ENCODE measurements at regions not wholly inside any gene's neighbourhood (a gene's known extent, or its start where the extent isn't known, plus 50 kb on each side); places are given as distances from the start of the nearest gene placed in this dataset.

DNA sequence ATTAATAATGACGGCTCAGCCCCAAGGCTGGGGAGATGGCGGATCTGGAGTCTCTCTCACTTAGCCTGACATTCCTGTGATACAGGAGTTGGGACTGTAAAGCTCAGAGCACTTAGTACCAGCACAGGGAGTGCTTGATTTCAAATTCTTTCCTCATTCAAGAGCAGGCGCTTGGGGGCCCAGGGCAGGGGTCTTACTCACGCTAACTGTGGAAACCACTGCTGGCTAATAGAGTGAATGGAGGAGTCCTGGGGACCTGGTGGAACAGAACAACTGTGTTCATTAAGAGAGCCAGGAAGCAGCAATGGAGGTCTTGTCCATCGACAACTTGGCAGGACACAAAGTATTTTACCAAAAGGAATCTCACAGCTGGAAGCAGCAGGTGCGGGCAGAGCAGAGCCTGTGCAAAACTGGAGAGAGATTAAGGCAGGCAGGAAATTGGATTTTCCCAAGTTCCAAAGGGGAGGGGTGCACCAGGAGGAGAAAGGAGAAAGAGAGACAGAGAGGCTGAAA is 358.9 kb downstream of the TNS1 start:
- Histone ChIP-seq H3K27me3 (ENCODE audit: insufficient read depth) (no peaks in the 10 kb centered on the region), H3F3A (replicated peaks; ENCODE audit: insufficient read depth) (no peaks in the 10 kb centered on the region), H3K4me2 (no peak overlapping the region), H3K9me3 (no peaks in the 10 kb centered on the region), H4K20me1 (ENCODE audit: insufficient read depth) (no peaks in the 10 kb centered on the region), H2AFZ (ENCODE audit: low read depth) (no peak overlapping the region), H3K4me1 (ENCODE audit: control insufficient read depth in 1 of 2, insufficient read depth in 2 of 2, low read depth in 1 of 2, low read length in 1 of 2) (peaks cover 5 to 10% of the 10 kb centered on the region in 2 experiments; a peak in 2 of 4 replicates), H3K4me3 (ENCODE audit: low read depth in 2 of 2, low read length in 1 of 2) (no peak overlapping the region), H3K36me3 (replicated peaks in 1 of 2; ENCODE audit: control insufficient read depth in 1 of 2, insufficient read depth in 2 of 2, low read length in 1 of 2) (no peaks in the 10 kb centered on the region), H3K79me2 (ENCODE audit: insufficient read depth) (no peaks in the 10 kb centered on the region), H3K27ac (ENCODE audit: low read depth in 2 of 2, low read length in 1 of 2) (no peak overlapping the region), H3K9ac (no peak overlapping the region), H3K9me2 (no peaks in the 10 kb centered on the region)
- WGBS (ENCODE audit: low lambda C conversion rate) = 71% methylated on average over 6 of the region's 6 CpGs
- ChIA-PET POLR2A (no interaction called here), CTCF (interaction anchor here (1.2 to 3.3 kb wide), 2 partner anchors 69 to 1127 kb away, joined by 3 to 9 read pairs; no protein-coding TSS in a partner anchor)
- TF ChIP-seq, protein P1, sequence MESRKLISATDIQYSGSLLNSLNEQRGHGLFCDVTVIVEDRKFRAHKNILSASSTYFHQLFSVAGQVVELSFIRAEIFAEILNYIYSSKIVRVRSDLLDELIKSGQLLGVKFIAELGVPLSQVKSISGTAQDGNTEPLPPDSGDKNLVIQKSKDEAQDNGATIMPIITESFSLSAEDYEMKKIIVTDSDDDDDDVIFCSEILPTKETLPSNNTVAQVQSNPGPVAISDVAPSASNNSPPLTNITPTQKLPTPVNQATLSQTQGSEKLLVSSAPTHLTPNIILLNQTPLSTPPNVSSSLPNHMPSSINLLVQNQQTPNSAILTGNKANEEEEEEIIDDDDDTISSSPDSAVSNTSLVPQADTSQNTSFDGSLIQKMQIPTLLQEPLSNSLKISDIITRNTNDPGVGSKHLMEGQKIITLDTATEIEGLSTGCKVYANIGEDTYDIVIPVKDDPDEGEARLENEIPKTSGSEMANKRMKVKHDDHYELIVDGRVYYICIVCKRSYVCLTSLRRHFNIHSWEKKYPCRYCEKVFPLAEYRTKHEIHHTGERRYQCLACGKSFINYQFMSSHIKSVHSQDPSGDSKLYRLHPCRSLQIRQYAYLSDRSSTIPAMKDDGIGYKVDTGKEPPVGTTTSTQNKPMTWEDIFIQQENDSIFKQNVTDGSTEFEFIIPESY (IDR thresholded peaks at IDR 0.05; ENCODE audit: borderline replicate concordance, low read depth) = no peak
- TF ChIP-seq PBX3 (IDR thresholded peaks at IDR 0.05) (no peak), MXI1 (IDR thresholded peaks at IDR 0.05; ENCODE audit: low read depth, low read length) (no peak), POLR2AphosphoS5 (IDR thresholded peaks at IDR 0.05; ENCODE audit: low read depth, low read length) (no peak), GABPA (IDR thresholded peaks at IDR 0.05; ENCODE audit: low read depth) (no peak), RXRA (IDR thresholded peaks at IDR 0.05; ENCODE audit: borderline replicate concordance, low read depth) (no peak), SIN3A (IDR thresholded peaks at IDR 0.05; ENCODE audit: borderline replicate concordance, low read depth, low read length) (no peak), FOXM1 (IDR thresholded peaks at IDR 0.05; ENCODE audit: low read depth) (no peak), JUND (IDR thresholded peaks at IDR 0.05) (no peak), SMC3 (IDR thresholded peaks at IDR 0.05; ENCODE audit: low read depth, low read length) (no peak), NRF1 (IDR thresholded peaks at IDR 0.05; ENCODE audit: low read depth, low read length) (no peak), REST (IDR thresholded peaks at IDR 0.05; ENCODE audit: low read depth, low read length) (no peak), YY1 (IDR thresholded peaks at IDR 0.05; ENCODE audit: low read depth) (no peak), RCOR1 (IDR thresholded peaks at IDR 0.05; ENCODE audit: low read length) (no peak), ELF1 (IDR thresholded peaks at IDR 0.05) (no peak), EP300 (IDR thresholded peaks at IDR 0.05; ENCODE audit: borderline replicate concordance in 1 of 2, low read depth in 1 of 2, low read length in 1 of 2) (no peak), GATA2 (CRISPR knock-in tag; IDR thresholded peaks at IDR 0.05) (no peak), CHD2 (IDR thresholded peaks at IDR 0.05; ENCODE audit: low read length, partially characterized antibody) (no peak)
- TF ChIP-seq, protein P2, sequence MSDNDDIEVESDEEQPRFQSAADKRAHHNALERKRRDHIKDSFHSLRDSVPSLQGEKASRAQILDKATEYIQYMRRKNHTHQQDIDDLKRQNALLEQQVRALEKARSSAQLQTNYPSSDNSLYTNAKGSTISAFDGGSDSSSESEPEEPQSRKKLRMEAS (IDR thresholded peaks at IDR 0.05; ENCODE audit: low read depth) = no peak
- DNase-seq = no peak
